ENCODE measurements at regions not wholly inside any gene's neighbourhood (a gene's known extent, or its start where the extent isn't known, plus 50 kb on each side); places are given as distances from the start of the nearest gene placed in this dataset.

GRCh38 chr14:37899365-37899764, 303.9 kb downstream of the TTC6 start:
- peaks cover 43% of the 10 kb centered on the region for H3K27me3 ChIP-seq
- H3K36me3 ChIP-seq, result no peaks in the 10 kb centered on the region
- H3K9me3 ChIP-seq, result no peaks in the 10 kb centered on the region
- TF ChIP-seq CTCF (IDR thresholded peaks at IDR 0.05), result no peak
- H3K27ac ChIP-seq, result no peak overlapping the region
- no peaks in the 10 kb centered on the region for H3K4me1 ChIP-seq (ENCODE audit: control insufficient read depth in 1 of 2, insufficient read depth in 1 of 2, low read depth in 1 of 2, low read length in 1 of 2)
- H3K4me3 ChIP-seq (ENCODE audit: low read depth in 1 of 2, low read length in 1 of 2), result no peak overlapping the region

GRCh38 chr14:37900561-37900960, 305.1 kb downstream of the TTC6 start:
- TF ChIP-seq CTCF (IDR thresholded peaks at IDR 0.05), result no peak
- H3K27ac ChIP-seq, result no peak overlapping the region
- peaks cover 42% of the 10 kb centered on the region for H3K27me3 ChIP-seq

GRCh38 chr14:37901978-37902377, 305.7 kb upstream of the SSTR1 start:
- TF ChIP-seq CTCF (IDR thresholded peaks at IDR 0.05), result no peak
- no peaks in the 10 kb centered on the region for H3K9me3 ChIP-seq
- no peak overlapping the region for H3K4me3 ChIP-seq (ENCODE audit: low read depth in 1 of 2, low read length in 1 of 2)
- peaks cover 49% of the 10 kb centered on the region for H3K27me3 ChIP-seq
- no peaks in the 10 kb centered on the region for H3K4me1 ChIP-seq (ENCODE audit: control insufficient read depth in 1 of 2, insufficient read depth in 1 of 2, low read depth in 1 of 2, low read length in 1 of 2)
- no peaks in the 10 kb centered on the region for H3K36me3 ChIP-seq
- no peak overlapping the region for H3K27ac ChIP-seq

More at GRCh38 chr14:37900561-37900960, 305.1 kb downstream of the TTC6 start:
- H3K36me3 ChIP-seq, result no peaks in the 10 kb centered on the region
- H3K9me3 ChIP-seq, result no peaks in the 10 kb centered on the region
- no peaks in the 10 kb centered on the region for H3K4me1 ChIP-seq (ENCODE audit: control insufficient read depth in 1 of 2, insufficient read depth in 1 of 2, low read depth in 1 of 2, low read length in 1 of 2)
- H3K4me3 ChIP-seq (ENCODE audit: low read depth in 1 of 2, low read length in 1 of 2), result no peak overlapping the region

GRCh38 chr14:37903343-37904191, 304.1 kb upstream of the SSTR1 start:
- peak; percentile 52 for TF ChIP-seq CTCF (IDR thresholded peaks at IDR 0.05)
- no peak overlapping the region for H3K4me3 ChIP-seq (ENCODE audit: low read depth in 1 of 2, low read length in 1 of 2)

GRCh38 chr14:37924622-37925021, 283.1 kb upstream of the SSTR1 start:
- Histone ChIP-seq H3K27me3 (no peaks in the 10 kb centered on the region), H3K27ac (no peak overlapping the region), H3K4me3 (ENCODE audit: low read depth in 1 of 2, low read length in 1 of 2) (no peak overlapping the region), H3K36me3 (no peaks in the 10 kb centered on the region), H3K4me1 (ENCODE audit: control insufficient read depth in 1 of 2, insufficient read depth in 1 of 2, low read depth in 1 of 2, low read length in 1 of 2) (no peaks in the 10 kb centered on the region), H3K9me3 (no peaks in the 10 kb centered on the region)
- TF ChIP-seq CTCF (IDR thresholded peaks at IDR 0.05), result no peak

More at GRCh38 chr14:37903343-37904191, 304.1 kb upstream of the SSTR1 start:
- Histone ChIP-seq H3K9me3 (no peaks in the 10 kb centered on the region), H3K4me1 (ENCODE audit: control insufficient read depth in 1 of 2, insufficient read depth in 1 of 2, low read depth in 1 of 2, low read length in 1 of 2) (no peaks in the 10 kb centered on the region), H3K27me3 (peaks cover 44% of the 10 kb centered on the region), H3K36me3 (no peaks in the 10 kb centered on the region), H3K27ac (no peak overlapping the region)
